ENCODE measurements at regions not wholly inside any gene's neighbourhood (a gene's known extent, or its start where the extent isn't known, plus 50 kb on each side); places are given as distances from the start of the nearest gene placed in this dataset.

DNA sequence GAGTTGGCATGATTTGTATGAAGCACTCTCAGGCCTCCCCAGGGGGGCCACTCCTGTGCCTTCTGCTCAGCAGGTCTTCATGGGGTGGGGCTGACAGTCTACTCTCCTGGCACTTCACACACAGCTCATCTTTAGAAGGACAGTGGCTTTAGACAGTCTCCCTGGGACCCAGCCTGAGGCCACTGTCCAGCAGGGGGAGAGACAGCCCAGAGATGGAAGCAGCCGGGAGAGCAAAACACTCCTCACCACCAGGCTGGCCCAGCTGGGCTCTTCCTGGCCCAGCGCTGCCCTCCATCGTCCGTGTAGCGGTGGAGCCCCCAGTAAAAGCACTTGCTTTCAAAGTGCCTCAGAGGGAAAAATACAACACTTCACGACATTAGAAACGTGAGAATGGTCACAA is 62.0 kb upstream of the CRHR1 start:
- intact Hi-C loops (cut with DNase I): no loop called here
- WGBS: 17% methylated on average over 7 of the region's 7 CpGs
- Histone ChIP-seq H3K27ac (replicated peaks in 1 of 4) (no peak overlapping the region), H3K27me3 (peaks cover 0 to 60% (median 0%) of the 10 kb centered on the region in 4 donors), H3K4me3 (no peak overlapping the region), H3K9me3 (peaks cover 0 to 16% (median 7%) of the 10 kb centered on the region in 4 donors), H3K4me1 (no peaks in the 10 kb centered on the region), H3K36me3 (no peaks in the 10 kb centered on the region)
- TF ChIP-seq POLR2AphosphoS5 (IDR thresholded peaks at IDR 0.05) (no peak), EP300 (IDR thresholded peaks at IDR 0.05) (no peak), CTCF (IDR thresholded peaks at IDR 0.05) (no peak), POLR2A (IDR thresholded peaks at IDR 0.05; ENCODE audit: low read depth) (no peak)
- no peak for DNase-seq (ENCODE audit: extremely low spot score)

GRCh38 chr17:45729294-45729907 is 54.7 kb upstream of the CRHR1 start:
- Histone ChIP-seq H3K9me3 (peaks cover 0 to 34% (median 21%) of the 10 kb centered on the region in 4 donors), H3K27ac (replicated peaks in 1 of 4) (no peak overlapping the region), H3K4me3 (no peak overlapping the region), H3K27me3 (peaks cover 0 to 68% (median 0%) of the 10 kb centered on the region in 4 donors), H3K4me1 (no peaks in the 10 kb centered on the region), H3K36me3 (no peaks in the 10 kb centered on the region)
- no peak for DNase-seq (ENCODE audit: extremely low spot score)
- WGBS: 58% methylated on average over 5 of the region's 5 CpGs
- intact Hi-C loops (cut with DNase I): no loop called here
- TF ChIP-seq POLR2A (IDR thresholded peaks at IDR 0.05; ENCODE audit: low read depth) (no peak), EP300 (IDR thresholded peaks at IDR 0.05) (no peak), POLR2AphosphoS5 (IDR thresholded peaks at IDR 0.05) (no peak), CTCF (IDR thresholded peaks at IDR 0.05) (no peak)

- H3K27ac ChIP-seq (replicated peaks in 1 of 4): no peak overlapping the region
- no peak for DNase-seq (ENCODE audit: extremely low spot score)
- WGBS: 87% methylated on average over 2 of the region's 2 CpGs
- H3K27me3 ChIP-seq: peaks cover 0 to 60% (median 0%) of the 10 kb centered on the region in 4 donors
- H3K9me3 ChIP-seq: peaks cover 0 to 27% (median 17%) of the 10 kb centered on the region in 4 donors
- no peaks in the 10 kb centered on the region for H3K4me1 ChIP-seq
- H3K36me3 ChIP-seq: no peaks in the 10 kb centered on the region
- intact Hi-C loops (cut with DNase I): no loop called here
- no peak for TF ChIP-seq EP300 (IDR thresholded peaks at IDR 0.05)
- TF ChIP-seq CTCF (IDR thresholded peaks at IDR 0.05): no peak
- no peak for TF ChIP-seq POLR2AphosphoS5 (IDR thresholded peaks at IDR 0.05)
- no peak overlapping the region for H3K4me3 ChIP-seq
Measured at GRCh38 chr17:45730192-45730591, 53.9 kb upstream of the CRHR1 start.

GRCh38 chr17:45731459-45731858 is 52.7 kb upstream of the CRHR1 start:
- Histone ChIP-seq H3K9me3 (peaks cover 0 to 27% (median 16%) of the 10 kb centered on the region in 4 donors), H3K27me3 (peaks cover 0 to 55% (median 0%) of the 10 kb centered on the region in 4 donors), H3K4me1 (no peaks in the 10 kb centered on the region), H3K36me3 (no peaks in the 10 kb centered on the region), H3K4me3 (no peak overlapping the region), H3K27ac (replicated peaks in 1 of 4) (no peak overlapping the region)
- WGBS: 86% methylated on average over 1 of the region's 1 CpG
- TF ChIP-seq POLR2A (IDR thresholded peaks at IDR 0.05; ENCODE audit: low read depth) (no peak), CTCF (IDR thresholded peaks at IDR 0.05) (no peak), POLR2AphosphoS5 (IDR thresholded peaks at IDR 0.05) (no peak), EP300 (IDR thresholded peaks at IDR 0.05) (no peak)
- no peak for DNase-seq (ENCODE audit: extremely low spot score)
- intact Hi-C loops (cut with DNase I): no loop called here
